ENCODE measurements at regions not wholly inside any gene's neighbourhood (a gene's known extent, or its start where the extent isn't known, plus 50 kb on each side); places are given as distances from the start of the nearest gene placed in this dataset.

DNA sequence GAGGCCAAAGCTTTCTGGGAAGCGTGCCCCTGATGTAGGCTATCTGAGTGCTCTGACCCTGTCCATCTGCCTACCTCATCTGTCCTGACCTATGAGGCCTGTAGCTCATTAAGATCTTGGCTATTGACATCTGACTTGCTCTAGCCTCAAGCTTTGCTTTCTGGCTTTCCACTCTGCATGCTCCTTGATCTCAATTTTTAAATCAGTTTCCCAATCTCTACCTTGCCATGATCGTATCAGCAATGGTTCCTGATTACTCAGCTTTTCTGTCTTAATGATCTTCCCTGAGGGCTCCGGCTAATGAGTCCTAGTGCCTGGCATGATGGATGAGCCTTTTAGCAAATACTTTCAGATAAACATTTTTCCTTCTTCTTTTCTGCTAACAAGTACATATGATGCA lies 262.0 kb downstream of the NDFIP2 start:
- Histone ChIP-seq H3K27me3 (ENCODE audit: control insufficient read depth, insufficient read depth, low read length) (no peaks in the 10 kb centered on the region), H3K9ac (ENCODE audit: low read depth, low read length) (no peak overlapping the region), H3K4ac (ENCODE audit: low read depth, low read length) (no peak overlapping the region), H2AFZ (replicated peaks; ENCODE audit: low read length, poor library complexity) (no peak overlapping the region), H2BK5ac (ENCODE audit: low read depth, low read length, poor library complexity, severe bottlenecking) (no peak overlapping the region), H4K20me1 (ENCODE audit: insufficient read depth, low read length) (no peaks in the 10 kb centered on the region), H3K27ac (ENCODE audit: insufficient read depth, low read length) (no peak overlapping the region), H3K9me3 (ENCODE audit: control insufficient read depth, insufficient read depth, low read length) (no peaks in the 10 kb centered on the region), H4K8ac (ENCODE audit: low read depth in 2 of 2, low read length in 2 of 2) (no peak overlapping the region), H2AK9ac (replicated peaks; ENCODE audit: low read depth, low read length, poor library complexity) (no peak overlapping the region), H2AK5ac (ENCODE audit: low read depth, low read length) (no peak overlapping the region), H3K56ac (ENCODE audit: extremely low read depth, insufficient read depth, low read length) (no peak overlapping the region), H3K79me1 (ENCODE audit: low read depth in 1 of 2, low read length in 2 of 2) (no peaks in the 10 kb centered on the region), H3K4me3 (ENCODE audit: insufficient read depth, low read depth, low read length) (no peak overlapping the region), H3K36me3 (ENCODE audit: control insufficient read depth, insufficient read depth, low read length) (no peaks in the 10 kb centered on the region), H2BK15ac (ENCODE audit: low read depth, low read length) (no peak overlapping the region), H2BK20ac (ENCODE audit: low read depth, low read length) (no peak overlapping the region), H3K4me2 (ENCODE audit: low read depth, low read length) (no peak overlapping the region), H3K23ac (ENCODE audit: low read depth, low read length) (no peak overlapping the region), H2BK120ac (ENCODE audit: low read depth, low read length) (no peak overlapping the region), H3K9me1 (ENCODE audit: insufficient read depth, low read length) (no peaks in the 10 kb centered on the region), H3K18ac (ENCODE audit: low read depth, low read length) (no peak overlapping the region), H4K91ac (ENCODE audit: insufficient read depth, low read depth, low read length) (no peak overlapping the region), H4K5ac (ENCODE audit: low read depth, low read length) (no peak overlapping the region), H3K4me1 (ENCODE audit: control insufficient read depth, insufficient read depth, low read length) (no peaks in the 10 kb centered on the region), H3K14ac (replicated peaks; ENCODE audit: low read depth, low read length) (no peak overlapping the region)
- intact Hi-C loops (cut with micrococcal nuclease) (no loop called here), dilution Hi-C loops (cut with HindIII; ENCODE audit: low sequenced_read_pairs, unreplicated experiment) (no loop called here), in situ Hi-C loops (cut with MboI; ENCODE audit: low sequenced_read_pairs) (no loop called here)
- ChIA-PET POLR2A (ENCODE audit: unreplicated experiment) (no interaction called here), CTCF (no interaction called here)
- no peak for TF ChIP-seq CTCF (conservative IDR thresholded peaks at IDR 0.05; ENCODE audit: low read depth, low read length)
- TF ChIP-seq RCOR1 (IDR thresholded peaks at IDR 0.05; ENCODE audit: insufficient replicate concordance, low read length) = no peak
- TF ChIP-seq MAFK (IDR thresholded peaks at IDR 0.05; ENCODE audit: low read depth, low read length) = no peak
- no peak for TF ChIP-seq FOS (IDR thresholded peaks at IDR 0.05; ENCODE audit: low read depth, low read length)
- no peak for TF ChIP-seq BHLHE40 (IDR thresholded peaks at IDR 0.05; ENCODE audit: low read depth, low read length)
- no peak for TF ChIP-seq RFX5 (IDR thresholded peaks at IDR 0.05; ENCODE audit: low read depth, low read length)
- TF ChIP-seq, protein P1, sequence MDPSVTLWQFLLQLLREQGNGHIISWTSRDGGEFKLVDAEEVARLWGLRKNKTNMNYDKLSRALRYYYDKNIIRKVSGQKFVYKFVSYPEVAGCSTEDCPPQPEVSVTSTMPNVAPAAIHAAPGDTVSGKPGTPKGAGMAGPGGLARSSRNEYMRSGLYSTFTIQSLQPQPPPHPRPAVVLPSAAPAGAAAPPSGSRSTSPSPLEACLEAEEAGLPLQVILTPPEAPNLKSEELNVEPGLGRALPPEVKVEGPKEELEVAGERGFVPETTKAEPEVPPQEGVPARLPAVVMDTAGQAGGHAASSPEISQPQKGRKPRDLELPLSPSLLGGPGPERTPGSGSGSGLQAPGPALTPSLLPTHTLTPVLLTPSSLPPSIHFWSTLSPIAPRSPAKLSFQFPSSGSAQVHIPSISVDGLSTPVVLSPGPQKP (IDR thresholded peaks at IDR 0.05; ENCODE audit: borderline replicate concordance, low read depth, low read length) = no peak
- no peak for TF ChIP-seq MXI1 (IDR thresholded peaks at IDR 0.05; ENCODE audit: borderline replicate concordance, low read depth, low read length)
- WGBS, 2 experiments (ENCODE audit: extremely low coverage in 2 of 2, insufficient read length in 1 of 2) = no CpG with 5 or more reads among the region's 3 CpGs
- BruUV-seq (replicated peaks) = no TSS peak
- DNase-seq (no peak), ATAC-seq (ENCODE audit: low read depth) (no peak)

All from IMR-90 (cell line).